NB4 (cell line): ENCODE measurements at regions not wholly inside any gene's neighbourhood (a gene's known extent, or its start where the extent isn't known, plus 50 kb on each side); places are given as distances from the start of the nearest gene placed in this dataset.

Experiments used
- MYC ChIP-seq: IDR thresholded peaks from 2 replicates; pipeline ENCODE4 v1.6.1; 2011; ENCODE audit warnings: low read depth, low read length
- POLR2A ChIP-seq: IDR thresholded peaks from 2 replicates; pipeline ENCODE4 v1.6.1; 2011; ENCODE audit warnings: mild to moderate bottlenecking; ENCODE audit not compliant: insufficient read length; ENCODE audit errors: extremely low read depth
- TF ChIP-seq, protein P1 (sequence below): IDR thresholded peaks from one replicate; pipeline ENCODE4 v1.5.1; 2012; ENCODE audit warnings: low read depth, low read length
- TF ChIP-seq, protein P2 (sequence below): IDR thresholded peaks from 2 replicates; pipeline ENCODE4 v1.6.1; 2011; ENCODE audit warnings: low read depth, low read length

DNA sequence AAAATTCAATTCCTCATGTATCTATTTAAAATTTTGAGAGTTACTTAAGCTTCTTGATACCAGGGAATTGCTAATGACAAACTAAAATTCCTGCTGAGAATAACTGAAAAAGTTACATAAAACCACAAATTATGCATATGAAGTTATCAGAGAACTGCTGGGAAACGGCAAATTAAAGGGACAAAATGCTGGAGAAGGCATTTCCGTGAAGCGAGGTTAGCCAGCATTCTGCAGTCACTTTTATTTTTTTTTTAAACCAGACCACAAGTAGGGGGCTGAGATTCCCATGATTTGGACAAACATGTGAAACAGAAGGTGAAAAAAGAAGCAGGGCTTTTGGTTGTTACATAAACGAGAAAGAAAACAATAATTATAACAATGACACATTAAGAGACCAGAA lies 737.6 kb upstream of the CHRM3 start:
- TF ChIP-seq, protein P1, sequence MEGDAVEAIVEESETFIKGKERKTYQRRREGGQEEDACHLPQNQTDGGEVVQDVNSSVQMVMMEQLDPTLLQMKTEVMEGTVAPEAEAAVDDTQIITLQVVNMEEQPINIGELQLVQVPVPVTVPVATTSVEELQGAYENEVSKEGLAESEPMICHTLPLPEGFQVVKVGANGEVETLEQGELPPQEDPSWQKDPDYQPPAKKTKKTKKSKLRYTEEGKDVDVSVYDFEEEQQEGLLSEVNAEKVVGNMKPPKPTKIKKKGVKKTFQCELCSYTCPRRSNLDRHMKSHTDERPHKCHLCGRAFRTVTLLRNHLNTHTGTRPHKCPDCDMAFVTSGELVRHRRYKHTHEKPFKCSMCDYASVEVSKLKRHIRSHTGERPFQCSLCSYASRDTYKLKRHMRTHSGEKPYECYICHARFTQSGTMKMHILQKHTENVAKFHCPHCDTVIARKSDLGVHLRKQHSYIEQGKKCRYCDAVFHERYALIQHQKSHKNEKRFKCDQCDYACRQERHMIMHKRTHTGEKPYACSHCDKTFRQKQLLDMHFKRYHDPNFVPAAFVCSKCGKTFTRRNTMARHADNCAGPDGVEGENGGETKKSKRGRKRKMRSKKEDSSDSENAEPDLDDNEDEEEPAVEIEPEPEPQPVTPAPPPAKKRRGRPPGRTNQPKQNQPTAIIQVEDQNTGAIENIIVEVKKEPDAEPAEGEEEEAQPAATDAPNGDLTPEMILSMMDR = no peak
- no peak for TF ChIP-seq POLR2A
- TF ChIP-seq, protein P2, sequence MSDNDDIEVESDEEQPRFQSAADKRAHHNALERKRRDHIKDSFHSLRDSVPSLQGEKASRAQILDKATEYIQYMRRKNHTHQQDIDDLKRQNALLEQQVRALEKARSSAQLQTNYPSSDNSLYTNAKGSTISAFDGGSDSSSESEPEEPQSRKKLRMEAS = no peak
- TF ChIP-seq MYC = no peak
